Upper lobe of left lung (tissue), 6 donors: ENCODE measurements at regions not wholly inside any gene's neighbourhood (a gene's known extent, or its start where the extent isn't known, plus 50 kb on each side); places are given as distances from the start of the nearest gene placed in this dataset.
A peak's percentile ranks its signal among the peaks of the same experiment; 100 is the strongest.

Experiments
- ATAC-seq, 2 donors: fragments of 200-7000 bp; cut with Tn5 transposase; one replicate each; pipeline ENCODE4 v1.9.1; 2022; ENCODE audit warnings: mild to moderate bottlenecking in 2 of 2, moderate library complexity in 2 of 2; ENCODE audit not compliant: low FRiP score in 2 of 2
- DNase-seq, 2 donors: peaks; one replicate each; pipeline ENCODE4 v3.0.0-alpha.2; 2019 to 2020
- H3K27ac ChIP-seq, 4 donors: fragments of 200-600 bp; sonication (generic); one replicate each; pipeline ENCODE4 v1.5.1; 2016 to 2019
- H3K27me3 ChIP-seq, 4 donors: fragments of 200-600 bp; sonication (generic); one replicate each; pipeline ENCODE4 v1.5.1; 2017 to 2019
- H3K36me3 ChIP-seq, 4 donors: fragments of 200-600 bp; sonication (generic); one replicate each; pipeline ENCODE4 v1.5.1; 2016 to 2019
- H3K4me1 ChIP-seq, 4 donors: fragments of 200-600 bp; sonication (generic); one replicate each; pipeline ENCODE4 v1.5.1; 2018 to 2019
- H3K4me3 ChIP-seq, 4 donors: fragments of 200-600 bp; sonication (generic); one replicate each; pipeline ENCODE4 v1.5.1; 2017 to 2019; ENCODE audit warnings: mild to moderate bottlenecking in 2 of 4, moderate library complexity in 1 of 4
- H3K9me3 ChIP-seq, 4 donors: fragments of 200-600 bp; sonication (generic); one replicate each; pipeline ENCODE4 v1.5.1; 2018 to 2019
- EP300 ChIP-seq, 4 donors: sonication (generic); formaldehyde crosslinking; IDR thresholded peaks; one replicate each; pipeline ENCODE4 v1.5.1; 2017; ENCODE audit warnings: antibody characterized with exemption in 4 of 4, control low read depth in 2 of 4
- POLR2A ChIP-seq, 4 donors: fragments of 450-650 bp; IDR thresholded peaks; one replicate each; pipeline ENCODE4 v1.5.1; 2016 to 2017; ENCODE audit warnings: antibody characterized with exemption in 4 of 4, mild to moderate bottlenecking in 2 of 4
- POLR2AphosphoS5 ChIP-seq, 2 donors: sonication (generic); formaldehyde crosslinking; IDR thresholded peaks; one replicate each; pipeline ENCODE4 v1.5.1; 2017; ENCODE audit warnings: antibody characterized with exemption in 2 of 2
- WGBS, 2 donors: methylation state at CpG; one replicate each; pipeline ENCODE4 v1.1.5; 2017 to 2018; 5-methylcytosine and 5-hydroxymethylcytosine counted together
- TF ChIP-seq, protein P1 (sequence below), 6 experiments: fragments of 450-650 bp in 4 of 6; fragments of 200-600 bp in 2 of 6; sonication (generic) in 2 of 6; IDR thresholded peaks; one replicate each; pipeline ENCODE4 v1.5.1; 2016 to 2019; ENCODE audit warnings: antibody characterized with exemption in 6 of 6
- donor health status: DM: no; HTN: no; CAD: no; lungs with moderate emphysema.
- donor health status: DM: no; HTN: yes; CAD: no; lungs with severe emphysema.

- ATAC-seq: no peak
- 36 to 43% methylated on average over 18 of the region's 19 CpGs for WGBS, 2 donors
- no peak for DNase-seq
- Histone ChIP-seq H3K9me3 (peaks cover 0 to 3% (median 2%) of the 10 kb centered on the region in 4 donors), H3K4me3 (no peak overlapping the region), H3K27me3 (no peaks in the 10 kb centered on the region), H3K4me1 (no peaks in the 10 kb centered on the region), H3K36me3 (no peaks in the 10 kb centered on the region), H3K27ac (no peak overlapping the region)
- TF ChIP-seq, protein P1, sequence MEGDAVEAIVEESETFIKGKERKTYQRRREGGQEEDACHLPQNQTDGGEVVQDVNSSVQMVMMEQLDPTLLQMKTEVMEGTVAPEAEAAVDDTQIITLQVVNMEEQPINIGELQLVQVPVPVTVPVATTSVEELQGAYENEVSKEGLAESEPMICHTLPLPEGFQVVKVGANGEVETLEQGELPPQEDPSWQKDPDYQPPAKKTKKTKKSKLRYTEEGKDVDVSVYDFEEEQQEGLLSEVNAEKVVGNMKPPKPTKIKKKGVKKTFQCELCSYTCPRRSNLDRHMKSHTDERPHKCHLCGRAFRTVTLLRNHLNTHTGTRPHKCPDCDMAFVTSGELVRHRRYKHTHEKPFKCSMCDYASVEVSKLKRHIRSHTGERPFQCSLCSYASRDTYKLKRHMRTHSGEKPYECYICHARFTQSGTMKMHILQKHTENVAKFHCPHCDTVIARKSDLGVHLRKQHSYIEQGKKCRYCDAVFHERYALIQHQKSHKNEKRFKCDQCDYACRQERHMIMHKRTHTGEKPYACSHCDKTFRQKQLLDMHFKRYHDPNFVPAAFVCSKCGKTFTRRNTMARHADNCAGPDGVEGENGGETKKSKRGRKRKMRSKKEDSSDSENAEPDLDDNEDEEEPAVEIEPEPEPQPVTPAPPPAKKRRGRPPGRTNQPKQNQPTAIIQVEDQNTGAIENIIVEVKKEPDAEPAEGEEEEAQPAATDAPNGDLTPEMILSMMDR (IDR thresholded peaks at IDR 0.05): no peak
- TF ChIP-seq EP300 (IDR thresholded peaks at IDR 0.05): no peak
- no peak for TF ChIP-seq POLR2AphosphoS5 (IDR thresholded peaks at IDR 0.05)
Measured at GRCh38 chr10:131676800-131677421, 223.9 kb upstream of the PPP2R2D start.

DNA sequence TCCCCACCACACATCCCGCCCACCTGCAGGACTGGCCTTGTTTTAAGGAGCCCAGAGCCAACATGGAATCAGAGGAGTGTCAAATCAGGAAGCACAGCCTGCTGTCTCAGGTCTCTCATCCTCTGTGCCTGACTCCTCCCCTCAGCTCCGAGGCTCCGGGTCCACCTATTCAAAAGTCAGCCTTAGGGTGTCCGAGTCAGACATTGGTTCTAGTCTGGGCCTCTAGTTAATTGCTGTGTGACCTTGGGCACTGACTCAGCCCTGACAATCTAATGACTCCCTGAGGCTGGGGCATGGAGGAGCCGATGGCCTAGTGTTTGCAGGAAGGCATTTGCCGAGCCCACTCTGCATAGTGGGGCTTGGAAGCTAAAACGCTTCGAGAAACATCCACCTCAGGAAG, 223.1 kb upstream of the PPP2R2D start:
- H3K27me3 ChIP-seq: no peaks in the 10 kb centered on the region
- TF ChIP-seq EP300 (IDR thresholded peaks at IDR 0.05) (no peak), POLR2AphosphoS5 (IDR thresholded peaks at IDR 0.05) (no peak), POLR2A (IDR thresholded peaks at IDR 0.05) (no peak)
- TF ChIP-seq, protein P1 (IDR thresholded peaks at IDR 0.05): no peak
- no peak for ATAC-seq
- H3K4me3 ChIP-seq: no peak overlapping the region
- no peak overlapping the region for H3K27ac ChIP-seq
- H3K36me3 ChIP-seq: no peaks in the 10 kb centered on the region
- DNase-seq: no peak
- no peaks in the 10 kb centered on the region for H3K9me3 ChIP-seq
- 73 to 80% methylated on average over 5 to 8 of the region's 8 CpGs for WGBS, 2 donors
- no peaks in the 10 kb centered on the region for H3K4me1 ChIP-seq

- H3K4me3 ChIP-seq: no peak overlapping the region
- TF ChIP-seq POLR2A (IDR thresholded peaks at IDR 0.05): no peak
- TF ChIP-seq, protein P1 (IDR thresholded peaks at IDR 0.05): no peak
- TF ChIP-seq POLR2AphosphoS5 (IDR thresholded peaks at IDR 0.05): no peak
- no peak for TF ChIP-seq EP300 (IDR thresholded peaks at IDR 0.05)
- WGBS, 2 donors: 81 to 84% methylated on average over 15 to 18 of the region's 18 CpGs
- no peak for DNase-seq
- peak in 1 of 2 donors; percentile 2 for ATAC-seq
- H3K27ac ChIP-seq: no peak overlapping the region
- H3K9me3 ChIP-seq: no peaks in the 10 kb centered on the region
- H3K36me3 ChIP-seq: no peaks in the 10 kb centered on the region
- no peaks in the 10 kb centered on the region for H3K4me1 ChIP-seq
- H3K27me3 ChIP-seq: no peaks in the 10 kb centered on the region
Measured at GRCh38 chr10:131678171-131678570, 222.6 kb upstream of the PPP2R2D start.

DNA sequence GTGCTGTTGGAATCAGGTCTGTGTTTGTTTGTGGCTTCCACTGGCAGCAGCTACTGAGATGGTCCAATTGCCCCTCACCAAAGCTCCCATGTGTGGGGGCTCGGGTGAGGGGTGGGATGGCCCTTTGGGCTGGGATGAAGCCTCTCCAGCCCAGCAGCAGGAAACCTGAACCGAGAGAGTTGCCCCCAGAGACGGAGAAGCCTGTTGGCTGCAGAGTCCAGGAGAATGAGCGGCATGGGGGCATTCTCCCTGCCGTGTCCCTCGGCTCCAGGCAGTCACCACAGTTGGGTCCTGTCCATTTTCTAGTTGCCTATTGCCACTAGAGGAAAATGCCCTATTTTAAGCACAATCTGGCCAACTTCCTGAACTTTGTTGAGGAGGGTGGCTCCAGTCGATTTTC, 222.2 kb upstream of the PPP2R2D start:
- H3K27me3 ChIP-seq: no peaks in the 10 kb centered on the region
- ATAC-seq (no peak), DNase-seq (no peak)
- H3K4me3 ChIP-seq: no peak overlapping the region
- no peak overlapping the region for H3K27ac ChIP-seq
- 76 to 93% methylated on average over 4 to 7 of the region's 7 CpGs for WGBS, 2 donors
- H3K9me3 ChIP-seq: no peaks in the 10 kb centered on the region
- H3K4me1 ChIP-seq: no peaks in the 10 kb centered on the region
- no peaks in the 10 kb centered on the region for H3K36me3 ChIP-seq
- TF ChIP-seq POLR2AphosphoS5 (IDR thresholded peaks at IDR 0.05) (no peak), EP300 (IDR thresholded peaks at IDR 0.05) (no peak), POLR2A (IDR thresholded peaks at IDR 0.05) (no peak)
- TF ChIP-seq, protein P1 (IDR thresholded peaks at IDR 0.05): no peak

DNA sequence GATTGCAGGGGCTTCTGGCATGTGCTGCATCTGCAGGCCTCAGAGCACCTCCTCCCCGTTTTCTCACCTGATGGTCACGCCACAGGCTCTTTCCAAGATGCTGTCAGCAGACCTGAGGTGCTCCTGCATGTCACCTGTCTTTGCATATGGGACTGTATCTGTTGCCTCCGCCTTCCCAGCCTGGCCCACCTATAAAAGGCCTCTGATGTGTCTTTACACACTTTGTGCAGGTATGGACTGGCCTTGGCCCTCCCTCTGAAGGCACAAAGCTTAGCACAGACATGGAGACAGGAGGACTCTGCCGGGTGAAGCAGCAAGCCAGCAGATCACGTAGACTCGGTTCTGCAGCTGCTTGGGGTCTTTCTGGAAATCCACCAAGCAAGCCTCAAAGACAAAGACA, 220.9 kb upstream of the PPP2R2D start:
- DNase-seq (no peak), ATAC-seq (no peak)
- WGBS, 2 donors: 79 to 84% methylated on average over 6 of the region's 6 CpGs
- H3K27me3 ChIP-seq: no peaks in the 10 kb centered on the region
- TF ChIP-seq EP300 (IDR thresholded peaks at IDR 0.05): no peak
- TF ChIP-seq POLR2AphosphoS5 (IDR thresholded peaks at IDR 0.05): no peak
- TF ChIP-seq POLR2A (IDR thresholded peaks at IDR 0.05): no peak
- TF ChIP-seq, protein P1 (IDR thresholded peaks at IDR 0.05): no peak
- no peaks in the 10 kb centered on the region for H3K36me3 ChIP-seq
- no peaks in the 10 kb centered on the region for H3K4me1 ChIP-seq
- H3K9me3 ChIP-seq: no peaks in the 10 kb centered on the region
- no peak overlapping the region for H3K4me3 ChIP-seq
- H3K27ac ChIP-seq: no peak overlapping the region
